HL-60 (cell line): ENCODE measurements at regions not wholly inside any gene's neighbourhood (a gene's known extent, or its start where the extent isn't known, plus 50 kb on each side); places are given as distances from the start of the nearest gene placed in this dataset.

Source experiments
- DNase-seq, 2 experiments: peaks; one replicate each; pipeline ENCODE4 v3.0.0-alpha.2; 2010 to 2020; ENCODE audit warnings: low read depth in 1 of 2, low spot score in 1 of 2
- H3K27ac ChIP-seq: fragments of 250-450 bp; sonication (Bioruptor Pico); replicated peaks from 2 replicates; pipeline ENCODE4 v1.5.1; 2020; ENCODE audit warnings: mild to moderate bottlenecking, moderate library complexity
- H3K27me3 ChIP-seq: fragments of 250-450 bp; sonication (Bioruptor Pico); 2 replicates; pipeline ENCODE4 v1.5.1; 2021; ENCODE audit warnings: mild to moderate bottlenecking, moderate library complexity; ENCODE audit not compliant: insufficient read depth, poor library complexity, severe bottlenecking
- H3K4me3 ChIP-seq: replicated peaks from 2 replicates; pipeline ENCODE4 v1.5.1; 2011; ENCODE audit warnings: mild to moderate bottlenecking, control low read depth, low read length; ENCODE audit not compliant: insufficient read depth
- GABPA ChIP-seq: IDR thresholded peaks from 2 replicates; pipeline ENCODE4 v1.6.1; 2012; ENCODE audit warnings: low read depth
- POLR2AphosphoS5 ChIP-seq: IDR thresholded peaks from 2 replicates; pipeline ENCODE4 v1.6.1; 2012; ENCODE audit warnings: low read depth
- SPI1 ChIP-seq: IDR thresholded peaks from 2 replicates; pipeline ENCODE4 v1.6.1; 2012; ENCODE audit warnings: low read depth, mild to moderate bottlenecking, borderline replicate concordance
- TF ChIP-seq, protein P1 (sequence below): IDR thresholded peaks from 2 replicates; pipeline ENCODE4 v1.6.1; 2012; ENCODE audit warnings: low read depth; ENCODE audit not compliant: insufficient replicate concordance
- TF ChIP-seq, protein P2 (sequence below): IDR thresholded peaks from one replicate; pipeline ENCODE4 v1.5.1; 2011; ENCODE audit warnings: low read length, control low read depth, inconsistent platforms; ENCODE audit not compliant: insufficient read depth

DNA sequence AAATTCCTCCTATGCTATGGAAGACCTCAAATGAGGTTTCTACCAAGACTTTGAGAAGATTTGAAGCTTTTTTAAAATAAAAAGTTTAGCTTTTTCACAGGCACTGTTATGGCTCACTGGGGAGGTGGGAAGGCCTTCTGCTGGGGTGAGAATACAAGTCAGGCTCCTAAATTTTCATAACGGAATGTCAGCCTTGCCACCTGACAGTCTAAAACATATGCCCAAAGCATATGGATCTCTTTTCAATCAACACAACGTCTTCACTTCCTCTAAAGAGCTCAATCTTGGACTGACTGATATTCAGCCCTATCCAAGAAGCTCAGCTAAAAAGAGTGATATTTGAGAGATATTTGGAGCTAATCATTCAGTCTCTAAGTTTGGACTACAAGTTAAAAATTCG, 57.1 kb upstream of the LIN7C start:
- no peak overlapping the region for H3K4me3 ChIP-seq
- no peak for DNase-seq
- no peak for TF ChIP-seq GABPA
- TF ChIP-seq POLR2AphosphoS5, result no peak
- TF ChIP-seq, protein P1, sequence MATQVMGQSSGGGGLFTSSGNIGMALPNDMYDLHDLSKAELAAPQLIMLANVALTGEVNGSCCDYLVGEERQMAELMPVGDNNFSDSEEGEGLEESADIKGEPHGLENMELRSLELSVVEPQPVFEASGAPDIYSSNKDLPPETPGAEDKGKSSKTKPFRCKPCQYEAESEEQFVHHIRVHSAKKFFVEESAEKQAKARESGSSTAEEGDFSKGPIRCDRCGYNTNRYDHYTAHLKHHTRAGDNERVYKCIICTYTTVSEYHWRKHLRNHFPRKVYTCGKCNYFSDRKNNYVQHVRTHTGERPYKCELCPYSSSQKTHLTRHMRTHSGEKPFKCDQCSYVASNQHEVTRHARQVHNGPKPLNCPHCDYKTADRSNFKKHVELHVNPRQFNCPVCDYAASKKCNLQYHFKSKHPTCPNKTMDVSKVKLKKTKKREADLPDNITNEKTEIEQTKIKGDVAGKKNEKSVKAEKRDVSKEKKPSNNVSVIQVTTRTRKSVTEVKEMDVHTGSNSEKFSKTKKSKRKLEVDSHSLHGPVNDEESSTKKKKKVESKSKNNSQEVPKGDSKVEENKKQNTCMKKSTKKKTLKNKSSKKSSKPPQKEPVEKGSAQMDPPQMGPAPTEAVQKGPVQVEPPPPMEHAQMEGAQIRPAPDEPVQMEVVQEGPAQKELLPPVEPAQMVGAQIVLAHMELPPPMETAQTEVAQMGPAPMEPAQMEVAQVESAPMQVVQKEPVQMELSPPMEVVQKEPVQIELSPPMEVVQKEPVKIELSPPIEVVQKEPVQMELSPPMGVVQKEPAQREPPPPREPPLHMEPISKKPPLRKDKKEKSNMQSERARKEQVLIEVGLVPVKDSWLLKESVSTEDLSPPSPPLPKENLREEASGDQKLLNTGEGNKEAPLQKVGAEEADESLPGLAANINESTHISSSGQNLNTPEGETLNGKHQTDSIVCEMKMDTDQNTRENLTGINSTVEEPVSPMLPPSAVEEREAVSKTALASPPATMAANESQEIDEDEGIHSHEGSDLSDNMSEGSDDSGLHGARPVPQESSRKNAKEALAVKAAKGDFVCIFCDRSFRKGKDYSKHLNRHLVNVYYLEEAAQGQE, result no peak
- TF ChIP-seq, protein P2, sequence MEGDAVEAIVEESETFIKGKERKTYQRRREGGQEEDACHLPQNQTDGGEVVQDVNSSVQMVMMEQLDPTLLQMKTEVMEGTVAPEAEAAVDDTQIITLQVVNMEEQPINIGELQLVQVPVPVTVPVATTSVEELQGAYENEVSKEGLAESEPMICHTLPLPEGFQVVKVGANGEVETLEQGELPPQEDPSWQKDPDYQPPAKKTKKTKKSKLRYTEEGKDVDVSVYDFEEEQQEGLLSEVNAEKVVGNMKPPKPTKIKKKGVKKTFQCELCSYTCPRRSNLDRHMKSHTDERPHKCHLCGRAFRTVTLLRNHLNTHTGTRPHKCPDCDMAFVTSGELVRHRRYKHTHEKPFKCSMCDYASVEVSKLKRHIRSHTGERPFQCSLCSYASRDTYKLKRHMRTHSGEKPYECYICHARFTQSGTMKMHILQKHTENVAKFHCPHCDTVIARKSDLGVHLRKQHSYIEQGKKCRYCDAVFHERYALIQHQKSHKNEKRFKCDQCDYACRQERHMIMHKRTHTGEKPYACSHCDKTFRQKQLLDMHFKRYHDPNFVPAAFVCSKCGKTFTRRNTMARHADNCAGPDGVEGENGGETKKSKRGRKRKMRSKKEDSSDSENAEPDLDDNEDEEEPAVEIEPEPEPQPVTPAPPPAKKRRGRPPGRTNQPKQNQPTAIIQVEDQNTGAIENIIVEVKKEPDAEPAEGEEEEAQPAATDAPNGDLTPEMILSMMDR, result no peak
- no peak overlapping the region for H3K27ac ChIP-seq
- H3K27me3 ChIP-seq, result peaks cover 3% of the 10 kb centered on the region

DNA sequence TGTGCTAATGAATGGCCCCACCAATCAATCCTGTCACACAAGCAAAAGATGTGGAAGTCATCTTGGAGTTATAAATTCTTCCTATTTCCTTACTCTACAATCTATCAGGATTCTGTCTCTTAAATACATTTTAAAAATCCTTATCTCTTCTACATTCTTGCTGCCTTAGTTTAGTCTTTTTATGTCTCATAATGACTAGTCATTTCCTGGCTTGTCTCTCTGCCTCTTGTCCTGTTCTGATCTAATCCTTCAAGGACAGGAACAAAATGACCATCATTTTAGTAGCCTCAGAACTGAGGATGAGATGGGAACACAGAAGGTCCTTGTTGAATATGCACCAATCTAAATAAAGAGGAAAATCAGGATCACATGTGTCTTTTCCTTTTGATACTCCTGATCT, 56.6 kb upstream of the LIN7C start:
- Histone ChIP-seq H3K27ac (no peak overlapping the region), H3K4me3 (no peak overlapping the region), H3K27me3 (peaks cover 3% of the 10 kb centered on the region)
- DNase-seq, result no peak
- TF ChIP-seq, protein P1, result no peak
- TF ChIP-seq SPI1, result no peak
- TF ChIP-seq, protein P2, result no peak
- TF ChIP-seq GABPA, result no peak
- no peak for TF ChIP-seq POLR2AphosphoS5

DNA sequence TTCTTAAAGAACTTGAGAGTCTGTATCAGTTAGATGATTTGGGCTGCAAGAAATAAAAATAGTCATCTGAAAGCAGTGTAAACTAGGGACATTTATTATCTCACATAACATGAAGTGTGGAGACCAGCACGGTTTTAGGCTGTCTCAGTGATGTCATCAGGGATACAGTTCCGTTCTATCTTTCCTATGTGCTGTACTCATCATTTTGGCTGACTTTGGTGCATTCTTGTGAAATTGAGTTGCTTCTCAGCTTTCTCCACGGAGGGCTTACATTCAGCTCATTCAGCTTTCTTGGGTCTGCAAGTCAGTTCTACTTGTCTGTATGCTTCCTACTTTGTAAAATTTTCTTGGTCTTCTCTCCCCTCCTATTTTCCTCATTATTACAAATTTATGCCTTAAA, 51.8 kb upstream of the LIN7C start:
- Histone ChIP-seq H3K4me3 (no peak overlapping the region), H3K27ac (no peak overlapping the region), H3K27me3 (peaks cover 3% of the 10 kb centered on the region)
- no peak for TF ChIP-seq GABPA
- TF ChIP-seq, protein P1, result no peak
- no peak for TF ChIP-seq POLR2AphosphoS5
- TF ChIP-seq SPI1, result no peak
- TF ChIP-seq, protein P2, result no peak
- DNase-seq, result no peak
